Neural progenitor cell (in vitro differentiated cells): ENCODE measurements at regions not wholly inside any gene's neighbourhood (a gene's known extent, or its start where the extent isn't known, plus 50 kb on each side); places are given as distances from the start of the nearest gene placed in this dataset.

ENCODE experiments used
- CTCF ChIP-seq: fragments of 200-600 bp; sonication (generic); IDR thresholded peaks from 2 replicates; pipeline ENCODE4 v1.5.1; 2017; ENCODE audit warnings: antibody characterized with exemption, mild to moderate bottlenecking
- EZH2 ChIP-seq: fragments of 200-600 bp; sonication (generic); IDR thresholded peaks from 2 replicates; pipeline ENCODE4 v1.6.1; 2017; ENCODE audit warnings: antibody characterized with exemption, mild to moderate bottlenecking, moderate library complexity

GRCh38 chr2:183493040-183493439, 368.8 kb downstream of the NUP35 start:
- TF ChIP-seq EZH2 (no peak), CTCF (no peak)
